ENCODE measurements at regions not wholly inside any gene's neighbourhood (a gene's known extent, or its start where the extent isn't known, plus 50 kb on each side); places are given as distances from the start of the nearest gene placed in this dataset.

GRCh38 chr3:70607469-70607868, 295.0 kb upstream of the MDFIC2 start:
- H3K27me3 ChIP-seq (ENCODE audit: control insufficient read depth, insufficient read depth, low read length), result no peaks in the 10 kb centered on the region
- no peaks in the 10 kb centered on the region for H3K36me3 ChIP-seq (ENCODE audit: control insufficient read depth, insufficient read depth, low read length)
- H3K4me3 ChIP-seq (ENCODE audit: low read depth, low read length), result no peak overlapping the region
- no peak for DNase-seq (ENCODE audit: low read depth)
- TF ChIP-seq CTCF (IDR thresholded peaks at IDR 0.05; ENCODE audit: insufficient read depth, low read length, poor library complexity, severe bottlenecking), result no peak

GRCh38 chr3:70606018-70606417, 293.6 kb upstream of the MDFIC2 start:
- no peak for TF ChIP-seq CTCF (IDR thresholded peaks at IDR 0.05; ENCODE audit: insufficient read depth, low read length, poor library complexity, severe bottlenecking)
- Histone ChIP-seq H3K4me3 (ENCODE audit: low read depth, low read length) (no peak overlapping the region), H3K27me3 (ENCODE audit: control insufficient read depth, insufficient read depth, low read length) (no peaks in the 10 kb centered on the region)

GRCh38 chr3:70603103-70603502, 290.7 kb upstream of the MDFIC2 start:
- H3K36me3 ChIP-seq (ENCODE audit: control insufficient read depth, insufficient read depth, low read length), result no peaks in the 10 kb centered on the region
- H3K4me3 ChIP-seq (ENCODE audit: low read depth, low read length), result no peak overlapping the region
- TF ChIP-seq CTCF (IDR thresholded peaks at IDR 0.05; ENCODE audit: insufficient read depth, low read length, poor library complexity, severe bottlenecking), result no peak
- no peak for DNase-seq (ENCODE audit: low read depth)
- H3K27me3 ChIP-seq (ENCODE audit: control insufficient read depth, insufficient read depth, low read length), result no peaks in the 10 kb centered on the region

More at GRCh38 chr3:70606018-70606417, 293.6 kb upstream of the MDFIC2 start:
- DNase-seq (ENCODE audit: low read depth), result no peak
- no peaks in the 10 kb centered on the region for H3K36me3 ChIP-seq (ENCODE audit: control insufficient read depth, insufficient read depth, low read length)

- no peak for DNase-seq (ENCODE audit: low read depth)
- no peak for TF ChIP-seq CTCF (IDR thresholded peaks at IDR 0.05; ENCODE audit: insufficient read depth, low read length, poor library complexity, severe bottlenecking)
- no peaks in the 10 kb centered on the region for H3K27me3 ChIP-seq (ENCODE audit: control insufficient read depth, insufficient read depth, low read length)
These were observed 284.9 kb upstream of the MDFIC2 start for GRCh38 chr3:70597312-70597711.

GRCh38 chr3:70583682-70584081, 271.2 kb upstream of the MDFIC2 start:
- DNase-seq (ENCODE audit: low read depth), result no peak
- TF ChIP-seq CTCF (IDR thresholded peaks at IDR 0.05; ENCODE audit: insufficient read depth, low read length, poor library complexity, severe bottlenecking), result no peak

More at GRCh38 chr3:70597312-70597711, 284.9 kb upstream of the MDFIC2 start:
- no peak overlapping the region for H3K4me3 ChIP-seq (ENCODE audit: low read depth, low read length)
- H3K36me3 ChIP-seq (ENCODE audit: control insufficient read depth, insufficient read depth, low read length), result no peaks in the 10 kb centered on the region

GRCh38 chr3:70582803-70583202, 270.4 kb upstream of the MDFIC2 start:
- no peaks in the 10 kb centered on the region for H3K27me3 ChIP-seq (ENCODE audit: control insufficient read depth, insufficient read depth, low read length)
- H3K4me3 ChIP-seq (ENCODE audit: low read depth, low read length), result no peak overlapping the region
- H3K36me3 ChIP-seq (ENCODE audit: control insufficient read depth, insufficient read depth, low read length), result no peaks in the 10 kb centered on the region
- TF ChIP-seq CTCF (IDR thresholded peaks at IDR 0.05; ENCODE audit: insufficient read depth, low read length, poor library complexity, severe bottlenecking), result no peak
- DNase-seq (ENCODE audit: low read depth), result no peak

More at GRCh38 chr3:70583682-70584081, 271.2 kb upstream of the MDFIC2 start:
- no peaks in the 10 kb centered on the region for H3K27me3 ChIP-seq (ENCODE audit: control insufficient read depth, insufficient read depth, low read length)
- H3K36me3 ChIP-seq (ENCODE audit: control insufficient read depth, insufficient read depth, low read length), result no peaks in the 10 kb centered on the region
- H3K4me3 ChIP-seq (ENCODE audit: low read depth, low read length), result no peak overlapping the region
